GM23338 (cell line): ENCODE measurements at regions not wholly inside any gene's neighbourhood (a gene's known extent, or its start where the extent isn't known, plus 50 kb on each side); places are given as distances from the start of the nearest gene placed in this dataset.

ENCODE experiments used
- ATAC-seq: fragments of 200-7000 bp; cut with Tn5 transposase; 3 replicates; pipeline ENCODE4 v1.9.1; 2020
- DNase-seq: peaks from one replicate; pipeline ENCODE4 v3.0.0-alpha.2; 2015; ENCODE audit warnings: low spot score
- H2AFZ ChIP-seq: fragments of 200-600 bp; sonication (generic); 2 replicates; pipeline ENCODE4 v1.8.0; 2016; ENCODE audit warnings: antibody characterized with exemption, mild to moderate bottlenecking, moderate library complexity
- H3F3A ChIP-seq: fragments of 200-600 bp; sonication (generic); replicated peaks from 2 replicates; pipeline ENCODE4 v1.8.0; 2017; ENCODE audit warnings: antibody characterized with exemption, mixed run types, low read depth
- H3K27ac ChIP-seq: fragments of 200-600 bp; sonication (generic); 2 replicates; pipeline ENCODE4 v1.6.1; 2016; ENCODE audit warnings: low read depth
- H3K27me3 ChIP-seq: fragments of 200-600 bp; sonication (generic); 2 replicates; pipeline ENCODE4 v1.8.0; 2016; ENCODE audit warnings: mild to moderate bottlenecking, mixed run types, moderate library complexity; ENCODE audit not compliant: insufficient read depth
- H3K36me3 ChIP-seq: fragments of 200-600 bp; sonication (generic); 2 replicates; pipeline ENCODE4 v1.8.0; 2016; ENCODE audit warnings: mild to moderate bottlenecking; ENCODE audit not compliant: insufficient read depth
- H3K4me1 ChIP-seq: fragments of 200-600 bp; sonication (generic); 2 replicates; pipeline ENCODE4 v1.8.0; 2016; ENCODE audit warnings: mild to moderate bottlenecking, moderate library complexity; ENCODE audit not compliant: insufficient read depth
- H3K4me2 ChIP-seq: fragments of 200-600 bp; sonication (generic); 2 replicates; pipeline ENCODE4 v1.7.1; 2017; ENCODE audit warnings: mixed run types
- H3K4me3 ChIP-seq: fragments of 200-600 bp; sonication (generic); 2 replicates; pipeline ENCODE4 v1.6.1; 2016; ENCODE audit warnings: mixed run types
- H3K79me2 ChIP-seq: fragments of 200-600 bp; sonication (generic); replicated peaks from 2 replicates; pipeline ENCODE4 v1.8.0; 2017; ENCODE audit warnings: mild to moderate bottlenecking; ENCODE audit not compliant: insufficient read depth
- H3K9me2 ChIP-seq: fragments of 200-600 bp; sonication (generic); 2 replicates; pipeline ENCODE4 v1.8.0; 2017; ENCODE audit not compliant: insufficient read depth
- H4K20me1 ChIP-seq: fragments of 200-600 bp; sonication (generic); replicated peaks from 2 replicates; pipeline ENCODE4 v1.8.0; 2017; ENCODE audit warnings: mild to moderate bottlenecking; ENCODE audit not compliant: insufficient read depth
- H3K27ac Mint-ChIP-seq: 2 replicates; pipeline ENCODE4 v1.8.0; 2020; ENCODE audit warnings: inconsistent platforms, mild to moderate bottlenecking, moderate library complexity, mixed read lengths
- H3K27me3 Mint-ChIP-seq: 3 replicates; pipeline ENCODE4 v1.8.0; 2022; ENCODE audit warnings: low read depth, mild to moderate bottlenecking, moderate library complexity, mixed read lengths, inconsistent platforms; ENCODE audit not compliant: insufficient read depth, poor library complexity
- H3K36me3 Mint-ChIP-seq: 3 replicates; pipeline ENCODE4 v1.8.0; 2021; ENCODE audit warnings: low read depth, mild to moderate bottlenecking, inconsistent platforms, moderate library complexity, mixed read lengths
- H3K4me1 Mint-ChIP-seq: 3 replicates; pipeline ENCODE4 v1.8.0; 2020; ENCODE audit warnings: mild to moderate bottlenecking, inconsistent platforms, mixed read lengths
- H3K4me3 Mint-ChIP-seq: 3 replicates; pipeline ENCODE4 v1.8.0; 2021; ENCODE audit warnings: moderate library complexity, mild to moderate bottlenecking, inconsistent platforms, mixed read lengths
- H3K9me3 Mint-ChIP-seq: 3 replicates; pipeline ENCODE4 v1.8.0; 2020; ENCODE audit warnings: moderate library complexity, mild to moderate bottlenecking, inconsistent platforms, mixed read lengths
- CREB1 ChIP-seq: fragments of 250-450 bp; sonication (Bioruptor Pico); IDR thresholded peaks from 2 replicates; pipeline ENCODE4 v1.5.0; 2020; ENCODE audit warnings: low read depth, mild to moderate bottlenecking, moderate library complexity
- EZH2 ChIP-seq: fragments of 200-600 bp; sonication (generic); IDR thresholded peaks from one replicate; pipeline ENCODE4 v1.8.0; 2017; ENCODE audit warnings: antibody characterized with exemption, mild to moderate bottlenecking, low read depth; ENCODE audit not compliant: unreplicated experiment
- EZH2phosphoT487 ChIP-seq: fragments of 200-600 bp; sonication (generic); IDR thresholded peaks from one replicate; pipeline ENCODE4 v1.8.1; 2018; ENCODE audit warnings: antibody characterized with exemption; ENCODE audit not compliant: unreplicated experiment
- JUNB ChIP-seq: IDR thresholded peaks from one replicate; pipeline ENCODE4 v1.6.1; 2016; ENCODE audit warnings: antibody characterized with exemption; ENCODE audit not compliant: unreplicated experiment
- NANOG ChIP-seq: IDR thresholded peaks from 2 replicates; pipeline ENCODE4 v1.6.1; 2016; ENCODE audit warnings: antibody characterized with exemption, borderline replicate concordance
- POLR2AphosphoS5 ChIP-seq: IDR thresholded peaks from 2 replicates; pipeline ENCODE4 v1.6.1; 2016; ENCODE audit warnings: antibody characterized with exemption, low read depth
- STAT1 ChIP-seq: IDR thresholded peaks from one replicate; pipeline ENCODE4 v1.6.1; 2016; ENCODE audit warnings: antibody characterized with exemption; ENCODE audit not compliant: unreplicated experiment
- ZNF114 ChIP-seq: fragments of 250-450 bp; sonication (Bioruptor Pico); IDR thresholded peaks from 2 replicates; pipeline ENCODE4 v1.5.0; 2020; ENCODE audit warnings: mild to moderate bottlenecking, moderate library complexity
- ZNF331 ChIP-seq: fragments of 250-450 bp; sonication (Bioruptor Pico); IDR thresholded peaks from 2 replicates; pipeline ENCODE4 v1.5.0; 2020; ENCODE audit warnings: low read depth, mild to moderate bottlenecking, moderate library complexity
- TF ChIP-seq, protein P1 (sequence below): fragments of 250-450 bp; sonication (Bioruptor Pico); IDR thresholded peaks from 2 replicates; pipeline ENCODE4 v1.5.0; 2020; ENCODE audit warnings: mild to moderate bottlenecking, moderate library complexity
- TF ChIP-seq, protein P2 (sequence below), 2 experiments: fragments of 200-600 bp in 1 of 2; sonication (generic) in 1 of 2; conservative IDR thresholded peaks; 2 replicates each; pipeline versions ENCODE4 v1.5.1 to v1.6.1; 2016 to 2017; ENCODE audit warnings: antibody characterized with exemption in 2 of 2, low read depth in 2 of 2, mild to moderate bottlenecking in 2 of 2, moderate library complexity in 1 of 2
- TF ChIP-seq, protein P3 (sequence below): IDR thresholded peaks from 2 replicates; pipeline ENCODE4 v1.6.1; 2016; ENCODE audit warnings: antibody characterized with exemption
- TF ChIP-seq, protein P4 (sequence below): IDR thresholded peaks from one replicate; pipeline ENCODE4 v1.6.1; 2018; ENCODE audit warnings: antibody characterized with exemption; ENCODE audit not compliant: unreplicated experiment

GRCh38 chr5:123928401-123928800 lies 416.4 kb downstream of the CSNK1G3 start:
- ATAC-seq (no peak), DNase-seq (no peak)
- Histone ChIP-seq H3F3A (no peaks in the 10 kb centered on the region), H3K27me3 (no peaks in the 10 kb centered on the region), H2AFZ (0 out of 2 replicates have a peak overlapping the region, but pooled peaks have one; percentile 63), H3K4me3 (no peak overlapping the region), H3K36me3 (no peaks in the 10 kb centered on the region), H3K9me2 (0 out of 2 replicates have a peak, but pooled peaks cover 3% of the 10 kb centered on the region), H3K4me2 (no peak overlapping the region), H3K79me2 (no peaks in the 10 kb centered on the region), H4K20me1 (no peaks in the 10 kb centered on the region), H3K27ac (no peak overlapping the region), H3K4me1 (no peaks in the 10 kb centered on the region)
- Mint-ChIP-seq H3K27ac (no peak overlapping the region), H3K27me3 (no peaks in the 10 kb centered on the region), H3K4me3 (no peak overlapping the region), H3K4me1 (no peaks in the 10 kb centered on the region), H3K9me3 (peaks cover 7% of the 10 kb centered on the region; the same call in 2 of the 3 replicates), H3K36me3 (peaks cover 7% of the 10 kb centered on the region; the same call in 2 of the 3 replicates)
- TF ChIP-seq, protein P1, sequence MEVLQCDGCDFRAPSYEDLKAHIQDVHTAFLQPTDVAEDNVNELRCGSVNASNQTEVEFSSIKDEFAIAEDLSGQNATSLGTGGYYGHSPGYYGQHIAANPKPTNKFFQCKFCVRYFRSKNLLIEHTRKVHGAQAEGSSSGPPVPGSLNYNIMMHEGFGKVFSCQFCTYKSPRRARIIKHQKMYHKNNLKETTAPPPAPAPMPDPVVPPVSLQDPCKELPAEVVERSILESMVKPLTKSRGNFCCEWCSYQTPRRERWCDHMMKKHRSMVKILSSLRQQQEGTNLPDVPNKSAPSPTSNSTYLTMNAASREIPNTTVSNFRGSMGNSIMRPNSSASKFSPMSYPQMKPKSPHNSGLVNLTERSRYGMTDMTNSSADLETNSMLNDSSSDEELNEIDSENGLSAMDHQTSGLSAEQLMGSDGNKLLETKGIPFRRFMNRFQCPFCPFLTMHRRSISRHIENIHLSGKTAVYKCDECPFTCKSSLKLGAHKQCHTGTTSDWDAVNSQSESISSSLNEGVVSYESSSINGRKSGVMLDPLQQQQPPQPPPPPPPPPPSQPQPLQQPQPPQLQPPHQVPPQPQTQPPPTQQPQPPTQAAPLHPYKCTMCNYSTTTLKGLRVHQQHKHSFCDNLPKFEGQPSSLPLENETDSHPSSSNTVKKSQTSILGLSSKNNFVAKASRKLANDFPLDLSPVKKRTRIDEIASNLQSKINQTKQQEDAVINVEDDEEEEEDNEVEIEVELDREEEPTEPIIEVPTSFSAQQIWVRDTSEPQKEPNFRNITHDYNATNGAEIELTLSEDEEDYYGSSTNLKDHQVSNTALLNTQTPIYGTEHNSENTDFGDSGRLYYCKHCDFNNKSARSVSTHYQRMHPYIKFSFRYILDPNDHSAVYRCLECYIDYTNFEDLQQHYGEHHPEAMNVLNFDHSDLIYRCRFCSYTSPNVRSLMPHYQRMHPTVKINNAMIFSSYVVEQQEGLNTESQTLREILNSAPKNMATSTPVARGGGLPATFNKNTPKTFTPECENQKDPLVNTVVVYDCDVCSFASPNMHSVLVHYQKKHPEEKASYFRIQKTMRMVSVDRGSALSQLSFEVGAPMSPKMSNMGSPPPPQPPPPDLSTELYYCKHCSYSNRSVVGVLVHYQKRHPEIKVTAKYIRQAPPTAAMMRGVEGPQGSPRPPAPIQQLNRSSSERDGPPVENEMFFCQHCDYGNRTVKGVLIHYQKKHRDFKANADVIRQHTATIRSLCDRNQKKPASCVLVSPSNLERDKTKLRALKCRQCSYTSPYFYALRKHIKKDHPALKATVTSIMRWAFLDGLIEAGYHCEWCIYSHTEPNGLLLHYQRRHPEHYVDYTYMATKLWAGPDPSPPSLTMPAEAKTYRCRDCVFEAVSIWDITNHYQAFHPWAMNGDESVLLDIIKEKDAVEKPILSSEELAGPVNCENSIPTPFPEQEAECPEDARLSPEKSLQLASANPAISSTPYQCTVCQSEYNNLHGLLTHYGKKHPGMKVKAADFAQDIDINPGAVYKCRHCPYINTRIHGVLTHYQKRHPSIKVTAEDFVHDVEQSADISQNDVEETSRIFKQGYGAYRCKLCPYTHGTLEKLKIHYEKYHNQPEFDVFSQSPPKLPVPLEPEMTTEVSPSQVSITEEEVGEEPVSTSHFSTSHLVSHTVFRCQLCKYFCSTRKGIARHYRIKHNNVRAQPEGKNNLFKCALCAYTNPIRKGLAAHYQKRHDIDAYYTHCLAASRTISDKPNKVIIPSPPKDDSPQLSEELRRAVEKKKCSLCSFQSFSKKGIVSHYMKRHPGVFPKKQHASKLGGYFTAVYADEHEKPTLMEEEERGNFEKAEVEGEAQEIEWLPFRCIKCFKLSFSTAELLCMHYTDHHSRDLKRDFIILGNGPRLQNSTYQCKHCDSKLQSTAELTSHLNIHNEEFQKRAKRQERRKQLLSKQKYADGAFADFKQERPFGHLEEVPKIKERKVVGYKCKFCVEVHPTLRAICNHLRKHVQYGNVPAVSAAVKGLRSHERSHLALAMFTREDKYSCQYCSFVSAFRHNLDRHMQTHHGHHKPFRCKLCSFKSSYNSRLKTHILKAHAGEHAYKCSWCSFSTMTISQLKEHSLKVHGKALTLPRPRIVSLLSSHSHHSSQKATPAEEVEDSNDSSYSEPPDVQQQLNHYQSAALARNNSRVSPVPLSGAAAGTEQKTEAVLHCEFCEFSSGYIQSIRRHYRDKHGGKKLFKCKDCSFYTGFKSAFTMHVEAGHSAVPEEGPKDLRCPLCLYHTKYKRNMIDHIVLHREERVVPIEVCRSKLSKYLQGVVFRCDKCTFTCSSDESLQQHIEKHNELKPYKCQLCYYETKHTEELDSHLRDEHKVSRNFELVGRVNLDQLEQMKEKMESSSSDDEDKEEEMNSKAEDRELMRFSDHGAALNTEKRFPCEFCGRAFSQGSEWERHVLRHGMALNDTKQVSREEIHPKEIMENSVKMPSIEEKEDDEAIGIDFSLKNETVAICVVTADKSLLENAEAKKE (CRISPR knock-in tag): no peak
- TF ChIP-seq STAT1 (no peak), ZNF331 (CRISPR knock-in tag) (no peak), JUNB (no peak), ZNF114 (no peak), EZH2 (no peak), NANOG (no peak), CREB1 (CRISPR knock-in tag) (no peak), EZH2phosphoT487 (no peak), POLR2AphosphoS5 (no peak)
- TF ChIP-seq, protein P2, sequence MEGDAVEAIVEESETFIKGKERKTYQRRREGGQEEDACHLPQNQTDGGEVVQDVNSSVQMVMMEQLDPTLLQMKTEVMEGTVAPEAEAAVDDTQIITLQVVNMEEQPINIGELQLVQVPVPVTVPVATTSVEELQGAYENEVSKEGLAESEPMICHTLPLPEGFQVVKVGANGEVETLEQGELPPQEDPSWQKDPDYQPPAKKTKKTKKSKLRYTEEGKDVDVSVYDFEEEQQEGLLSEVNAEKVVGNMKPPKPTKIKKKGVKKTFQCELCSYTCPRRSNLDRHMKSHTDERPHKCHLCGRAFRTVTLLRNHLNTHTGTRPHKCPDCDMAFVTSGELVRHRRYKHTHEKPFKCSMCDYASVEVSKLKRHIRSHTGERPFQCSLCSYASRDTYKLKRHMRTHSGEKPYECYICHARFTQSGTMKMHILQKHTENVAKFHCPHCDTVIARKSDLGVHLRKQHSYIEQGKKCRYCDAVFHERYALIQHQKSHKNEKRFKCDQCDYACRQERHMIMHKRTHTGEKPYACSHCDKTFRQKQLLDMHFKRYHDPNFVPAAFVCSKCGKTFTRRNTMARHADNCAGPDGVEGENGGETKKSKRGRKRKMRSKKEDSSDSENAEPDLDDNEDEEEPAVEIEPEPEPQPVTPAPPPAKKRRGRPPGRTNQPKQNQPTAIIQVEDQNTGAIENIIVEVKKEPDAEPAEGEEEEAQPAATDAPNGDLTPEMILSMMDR (conservative IDR thresholded peaks at IDR 0.05; ENCODE audit: low read depth in 2 of 2): no peak
- TF ChIP-seq, protein P3, sequence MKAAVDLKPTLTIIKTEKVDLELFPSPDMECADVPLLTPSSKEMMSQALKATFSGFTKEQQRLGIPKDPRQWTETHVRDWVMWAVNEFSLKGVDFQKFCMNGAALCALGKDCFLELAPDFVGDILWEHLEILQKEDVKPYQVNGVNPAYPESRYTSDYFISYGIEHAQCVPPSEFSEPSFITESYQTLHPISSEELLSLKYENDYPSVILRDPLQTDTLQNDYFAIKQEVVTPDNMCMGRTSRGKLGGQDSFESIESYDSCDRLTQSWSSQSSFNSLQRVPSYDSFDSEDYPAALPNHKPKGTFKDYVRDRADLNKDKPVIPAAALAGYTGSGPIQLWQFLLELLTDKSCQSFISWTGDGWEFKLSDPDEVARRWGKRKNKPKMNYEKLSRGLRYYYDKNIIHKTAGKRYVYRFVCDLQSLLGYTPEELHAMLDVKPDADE: no peak
- TF ChIP-seq, protein P4, sequence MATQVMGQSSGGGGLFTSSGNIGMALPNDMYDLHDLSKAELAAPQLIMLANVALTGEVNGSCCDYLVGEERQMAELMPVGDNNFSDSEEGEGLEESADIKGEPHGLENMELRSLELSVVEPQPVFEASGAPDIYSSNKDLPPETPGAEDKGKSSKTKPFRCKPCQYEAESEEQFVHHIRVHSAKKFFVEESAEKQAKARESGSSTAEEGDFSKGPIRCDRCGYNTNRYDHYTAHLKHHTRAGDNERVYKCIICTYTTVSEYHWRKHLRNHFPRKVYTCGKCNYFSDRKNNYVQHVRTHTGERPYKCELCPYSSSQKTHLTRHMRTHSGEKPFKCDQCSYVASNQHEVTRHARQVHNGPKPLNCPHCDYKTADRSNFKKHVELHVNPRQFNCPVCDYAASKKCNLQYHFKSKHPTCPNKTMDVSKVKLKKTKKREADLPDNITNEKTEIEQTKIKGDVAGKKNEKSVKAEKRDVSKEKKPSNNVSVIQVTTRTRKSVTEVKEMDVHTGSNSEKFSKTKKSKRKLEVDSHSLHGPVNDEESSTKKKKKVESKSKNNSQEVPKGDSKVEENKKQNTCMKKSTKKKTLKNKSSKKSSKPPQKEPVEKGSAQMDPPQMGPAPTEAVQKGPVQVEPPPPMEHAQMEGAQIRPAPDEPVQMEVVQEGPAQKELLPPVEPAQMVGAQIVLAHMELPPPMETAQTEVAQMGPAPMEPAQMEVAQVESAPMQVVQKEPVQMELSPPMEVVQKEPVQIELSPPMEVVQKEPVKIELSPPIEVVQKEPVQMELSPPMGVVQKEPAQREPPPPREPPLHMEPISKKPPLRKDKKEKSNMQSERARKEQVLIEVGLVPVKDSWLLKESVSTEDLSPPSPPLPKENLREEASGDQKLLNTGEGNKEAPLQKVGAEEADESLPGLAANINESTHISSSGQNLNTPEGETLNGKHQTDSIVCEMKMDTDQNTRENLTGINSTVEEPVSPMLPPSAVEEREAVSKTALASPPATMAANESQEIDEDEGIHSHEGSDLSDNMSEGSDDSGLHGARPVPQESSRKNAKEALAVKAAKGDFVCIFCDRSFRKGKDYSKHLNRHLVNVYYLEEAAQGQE: no peak
